ENCODE measurements at regions not wholly inside any gene's neighbourhood (a gene's known extent, or its start where the extent isn't known, plus 50 kb on each side); places are given as distances from the start of the nearest gene placed in this dataset.

GRCh38 chr7:96596120-96596826 is 113.4 kb downstream of the SEM1 start:
- no peaks in the 10 kb centered on the region for H4K20me1 ChIP-seq (ENCODE audit: insufficient read depth)
- no peak overlapping the region for H2AFZ ChIP-seq (ENCODE audit: low read depth)
- H3K79me2 ChIP-seq (ENCODE audit: insufficient read depth, low read depth): no peaks in the 10 kb centered on the region
- TF ChIP-seq, protein P1, sequence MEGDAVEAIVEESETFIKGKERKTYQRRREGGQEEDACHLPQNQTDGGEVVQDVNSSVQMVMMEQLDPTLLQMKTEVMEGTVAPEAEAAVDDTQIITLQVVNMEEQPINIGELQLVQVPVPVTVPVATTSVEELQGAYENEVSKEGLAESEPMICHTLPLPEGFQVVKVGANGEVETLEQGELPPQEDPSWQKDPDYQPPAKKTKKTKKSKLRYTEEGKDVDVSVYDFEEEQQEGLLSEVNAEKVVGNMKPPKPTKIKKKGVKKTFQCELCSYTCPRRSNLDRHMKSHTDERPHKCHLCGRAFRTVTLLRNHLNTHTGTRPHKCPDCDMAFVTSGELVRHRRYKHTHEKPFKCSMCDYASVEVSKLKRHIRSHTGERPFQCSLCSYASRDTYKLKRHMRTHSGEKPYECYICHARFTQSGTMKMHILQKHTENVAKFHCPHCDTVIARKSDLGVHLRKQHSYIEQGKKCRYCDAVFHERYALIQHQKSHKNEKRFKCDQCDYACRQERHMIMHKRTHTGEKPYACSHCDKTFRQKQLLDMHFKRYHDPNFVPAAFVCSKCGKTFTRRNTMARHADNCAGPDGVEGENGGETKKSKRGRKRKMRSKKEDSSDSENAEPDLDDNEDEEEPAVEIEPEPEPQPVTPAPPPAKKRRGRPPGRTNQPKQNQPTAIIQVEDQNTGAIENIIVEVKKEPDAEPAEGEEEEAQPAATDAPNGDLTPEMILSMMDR (conservative IDR thresholded peaks at IDR 0.05; ENCODE audit: low read depth, low read length): 0 out of 2 replicates have a peak, but pooled peaks have one; percentile 17
- H3K4me1 ChIP-seq (ENCODE audit: low read depth, poor library complexity, severe bottlenecking): no peaks in the 10 kb centered on the region
- H3K36me3 ChIP-seq (ENCODE audit: insufficient read depth): no peaks in the 10 kb centered on the region
- H3K4me3 ChIP-seq (IDR thresholded peaks at IDR 0.05; ENCODE audit: insufficient read depth, low read depth, low read length): no peak overlapping the region
- no peak overlapping the region for H3K4me2 ChIP-seq
- no peak overlapping the region for H3K9ac ChIP-seq
- no peaks in the 10 kb centered on the region for H3K27me3 ChIP-seq (ENCODE audit: insufficient read depth, low read depth)
- no peak overlapping the region for H3K27ac ChIP-seq

DNA sequence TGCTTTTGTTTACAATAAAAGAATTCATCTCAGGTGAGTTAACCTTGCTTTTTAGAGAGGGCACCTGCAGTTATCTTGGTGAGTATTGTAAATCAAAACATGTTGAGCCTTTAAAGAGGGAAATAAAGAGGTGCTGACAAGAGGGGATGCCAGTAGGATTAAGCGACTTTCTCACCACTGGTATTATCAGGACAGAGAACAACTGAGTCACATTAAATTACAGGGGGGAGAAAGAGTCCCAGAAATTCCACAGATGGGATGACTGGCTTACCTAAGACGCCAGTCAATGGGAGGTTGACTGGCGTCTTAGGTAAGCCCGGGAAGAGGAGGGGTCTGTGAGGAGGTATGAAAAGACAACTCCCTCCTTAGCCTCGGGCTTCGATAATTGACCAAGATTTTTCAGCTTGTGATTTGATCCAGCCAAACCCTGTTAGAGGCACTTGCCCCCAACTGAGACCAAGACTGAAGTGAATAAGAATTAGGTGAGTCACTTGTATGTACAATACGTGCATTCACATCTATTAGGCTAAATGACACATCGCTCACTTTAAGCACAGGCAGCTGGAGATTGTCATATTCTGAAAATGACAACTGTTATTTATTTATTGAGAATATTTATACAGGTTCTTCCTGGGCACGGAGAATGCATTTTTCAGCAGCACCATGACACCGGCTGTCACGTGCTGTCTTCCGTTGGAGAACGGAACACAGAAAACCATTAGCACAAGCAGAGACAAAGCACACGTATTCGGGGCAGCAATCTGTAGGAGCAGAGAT is 117.6 kb downstream of the SEM1 start:
- Histone ChIP-seq H2AFZ (ENCODE audit: low read depth) (no peak overlapping the region), H3K36me3 (ENCODE audit: insufficient read depth) (no peaks in the 10 kb centered on the region), H3K9ac (no peak overlapping the region), H3K4me3 (IDR thresholded peaks at IDR 0.05; ENCODE audit: insufficient read depth, low read depth, low read length) (no peak overlapping the region), H4K20me1 (ENCODE audit: insufficient read depth) (no peaks in the 10 kb centered on the region), H3K27me3 (ENCODE audit: insufficient read depth, low read depth) (no peaks in the 10 kb centered on the region), H3K4me2 (no peak overlapping the region), H3K79me2 (ENCODE audit: insufficient read depth, low read depth) (no peaks in the 10 kb centered on the region), H3K27ac (no peak overlapping the region), H3K4me1 (ENCODE audit: low read depth, poor library complexity, severe bottlenecking) (no peaks in the 10 kb centered on the region)
- TF ChIP-seq, protein P1 (conservative IDR thresholded peaks at IDR 0.05; ENCODE audit: low read depth, low read length): no peak

DNA sequence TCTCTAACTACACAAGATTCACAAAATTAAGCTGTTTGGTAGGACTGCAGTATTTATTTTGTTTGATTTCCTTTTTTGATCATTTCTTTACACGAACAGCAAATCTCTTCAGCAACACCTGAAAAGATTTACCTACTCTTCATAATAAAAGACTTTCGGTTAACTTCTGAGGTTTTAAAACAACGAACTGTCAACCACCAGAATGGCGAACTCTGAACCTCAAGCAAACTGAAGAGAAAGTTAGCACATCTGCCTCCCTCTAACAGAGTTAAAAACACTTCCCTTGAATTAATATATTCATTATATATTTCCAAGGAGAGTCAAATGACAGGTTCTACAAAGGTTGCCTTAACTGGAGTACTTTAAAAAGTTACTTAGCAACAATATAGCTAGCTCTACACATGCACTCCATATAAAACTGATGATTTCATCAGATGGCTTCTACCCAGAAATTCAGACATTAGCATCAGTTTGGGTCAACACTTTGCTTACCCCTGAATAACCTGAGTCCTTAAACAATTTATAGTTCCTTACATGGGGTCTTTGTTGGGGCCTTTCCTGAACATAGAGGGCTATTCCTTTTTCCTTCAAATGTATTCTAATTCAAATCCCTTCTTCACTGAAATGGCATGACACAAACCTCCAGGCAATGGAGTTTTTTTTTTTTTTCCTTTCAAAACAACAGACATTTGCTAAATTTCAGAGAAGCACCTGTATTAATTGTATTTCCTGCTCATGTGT is 118.3 kb downstream of the SEM1 start:
- TF ChIP-seq, protein P1 (conservative IDR thresholded peaks at IDR 0.05; ENCODE audit: low read depth, low read length): no peak
- H3K79me2 ChIP-seq (ENCODE audit: insufficient read depth, low read depth): no peaks in the 10 kb centered on the region
- H3K36me3 ChIP-seq (ENCODE audit: insufficient read depth): no peaks in the 10 kb centered on the region
- no peak overlapping the region for H3K27ac ChIP-seq
- no peak overlapping the region for H3K4me2 ChIP-seq
- no peaks in the 10 kb centered on the region for H3K4me1 ChIP-seq (ENCODE audit: low read depth, poor library complexity, severe bottlenecking)
- no peak overlapping the region for H3K4me3 ChIP-seq (IDR thresholded peaks at IDR 0.05; ENCODE audit: insufficient read depth, low read depth, low read length)
- H4K20me1 ChIP-seq (ENCODE audit: insufficient read depth): no peaks in the 10 kb centered on the region
- H3K27me3 ChIP-seq (ENCODE audit: insufficient read depth, low read depth): no peaks in the 10 kb centered on the region
- H2AFZ ChIP-seq (ENCODE audit: low read depth): no peak overlapping the region
- H3K9ac ChIP-seq: no peak overlapping the region

GRCh38 chr7:96589038-96589437 is 120.6 kb downstream of the SEM1 start:
- Histone ChIP-seq H3K9ac (no peak overlapping the region), H3K4me1 (ENCODE audit: low read depth, poor library complexity, severe bottlenecking) (no peaks in the 10 kb centered on the region), H3K4me2 (no peak overlapping the region), H3K4me3 (IDR thresholded peaks at IDR 0.05; ENCODE audit: insufficient read depth, low read depth, low read length) (no peak overlapping the region), H3K27me3 (ENCODE audit: insufficient read depth, low read depth) (no peaks in the 10 kb centered on the region), H2AFZ (ENCODE audit: low read depth) (no peak overlapping the region), H3K36me3 (ENCODE audit: insufficient read depth) (no peaks in the 10 kb centered on the region), H4K20me1 (ENCODE audit: insufficient read depth) (no peaks in the 10 kb centered on the region), H3K79me2 (ENCODE audit: insufficient read depth, low read depth) (no peaks in the 10 kb centered on the region), H3K27ac (no peak overlapping the region)
- TF ChIP-seq, protein P1 (conservative IDR thresholded peaks at IDR 0.05; ENCODE audit: low read depth, low read length): no peak

All from KMS-11 (cell line).